T-helper 17 cell (primary cell): ENCODE measurements at regions not wholly inside any gene's neighbourhood (a gene's known extent, or its start where the extent isn't known, plus 50 kb on each side); places are given as distances from the start of the nearest gene placed in this dataset.

Experiments
- ATAC-seq: fragments of 150-1000 bp; cut with Tn5 transposase; 2 replicates; pipeline ENCODE4 v1.10.0; 2021; ENCODE audit warnings: mild to moderate bottlenecking, moderate library complexity
- DNase-seq, 3 donors: peaks; one replicate each; pipeline versions ENCODE4 v3.0.0 to v3.0.0-alpha.2; 2020 to 2021
- H3K9me3 ChIP-seq: one replicate; pipeline ENCODE4 v1.7.0; 2013; ENCODE audit warnings: low read length, mild to moderate bottlenecking; ENCODE audit not compliant: control insufficient read depth, poor library complexity, severe bottlenecking
- H3K27ac Mint-ChIP-seq: one replicate; pipeline ENCODE4 v1.8.0; 2022; ENCODE audit warnings: mild to moderate bottlenecking, moderate library complexity, mixed read lengths
- H3K27me3 Mint-ChIP-seq: one replicate; pipeline ENCODE4 v1.8.0; 2022; ENCODE audit warnings: mixed read lengths
- H3K36me3 Mint-ChIP-seq: one replicate; pipeline ENCODE4 v1.8.0; 2022; ENCODE audit warnings: low read depth, mixed read lengths
- H3K4me1 Mint-ChIP-seq: one replicate; pipeline ENCODE4 v1.8.0; 2022; ENCODE audit warnings: mild to moderate bottlenecking, mixed read lengths
- H3K4me3 Mint-ChIP-seq: one replicate; pipeline ENCODE4 v1.8.0; 2022; ENCODE audit warnings: mild to moderate bottlenecking, moderate library complexity, mixed read lengths

DNA sequence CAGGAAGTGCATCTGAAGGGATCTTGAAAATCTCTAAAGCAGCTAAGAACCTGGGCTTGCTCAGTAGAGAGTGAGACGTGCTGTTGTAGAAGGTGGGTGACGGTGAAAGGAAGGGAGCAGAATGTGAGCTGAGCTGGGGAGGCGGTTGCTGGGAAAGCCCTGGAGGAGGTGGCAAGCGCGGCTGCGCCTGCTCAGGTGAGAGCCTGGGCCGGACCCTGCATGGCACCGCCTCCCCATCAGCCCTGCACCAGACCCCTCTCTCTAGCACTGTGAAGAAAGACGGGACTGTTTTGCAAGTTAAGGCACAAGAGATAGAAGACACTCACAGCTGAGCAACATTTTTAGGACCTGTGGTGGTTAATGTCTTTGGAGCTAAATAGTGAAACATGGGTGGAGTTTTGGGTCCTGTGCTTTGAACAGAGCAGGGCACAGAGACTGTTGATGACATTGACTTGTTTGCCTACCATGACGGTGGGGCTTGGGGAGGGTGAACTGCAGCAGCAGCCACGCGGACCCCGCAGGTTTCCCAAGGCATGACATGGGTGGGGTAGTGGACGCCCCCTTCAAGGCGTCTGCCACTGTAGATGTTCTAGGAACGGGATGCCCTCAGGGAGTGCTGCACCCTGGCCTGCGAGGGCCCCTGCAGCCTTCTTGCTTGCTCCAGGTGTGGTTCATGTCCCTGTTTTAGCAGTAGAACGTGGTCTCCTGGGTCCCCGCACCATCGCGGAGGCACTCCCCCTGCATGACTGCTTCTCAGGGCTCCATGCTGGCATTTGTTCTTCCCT lies 245.3 kb downstream of the TSN start:
- ATAC-seq: no peak
- H3K4me1 Mint-ChIP-seq: peaks cover 7% of the 10 kb centered on the region

DNA sequence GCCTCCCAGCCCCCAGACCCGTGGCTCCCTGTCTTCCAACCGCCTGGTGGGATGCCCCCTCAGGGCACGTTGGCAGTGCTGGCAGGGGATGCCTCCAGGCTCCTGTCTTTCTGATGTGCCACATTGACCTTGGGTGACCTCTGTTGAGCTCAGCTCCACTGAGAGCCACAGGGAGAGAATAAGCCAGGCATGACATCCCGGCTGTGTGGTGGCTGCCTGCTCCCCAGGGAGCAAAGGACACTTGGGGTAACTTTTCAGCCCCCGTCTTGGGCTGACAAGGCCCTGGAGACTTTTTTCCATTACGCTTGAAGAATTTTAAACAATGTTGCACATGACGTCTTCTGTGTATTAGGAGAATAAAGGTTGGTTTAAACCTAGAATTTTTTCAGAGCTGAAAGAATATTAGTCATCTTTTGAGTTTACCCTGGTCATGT lies 246.0 kb downstream of the TSN start:
- Mint-ChIP-seq H3K36me3 (no peaks in the 10 kb centered on the region), H3K27ac (no peak overlapping the region), H3K4me3 (no peak overlapping the region), H3K27me3 (peaks cover 35% of the 10 kb centered on the region), H3K4me1 (peaks cover 7% of the 10 kb centered on the region)
- DNase-seq (no peak), ATAC-seq (no peak)
- no peaks in the 10 kb centered on the region for H3K9me3 ChIP-seq

More for the DNA sequence above, 245.3 kb downstream of the TSN start:
- H3K4me3 Mint-ChIP-seq: no peak overlapping the region
- H3K9me3 ChIP-seq: no peaks in the 10 kb centered on the region
- H3K27ac Mint-ChIP-seq: no peak overlapping the region
- H3K36me3 Mint-ChIP-seq: no peaks in the 10 kb centered on the region
- H3K27me3 Mint-ChIP-seq: peaks cover 35% of the 10 kb centered on the region
- no peak for DNase-seq

DNA sequence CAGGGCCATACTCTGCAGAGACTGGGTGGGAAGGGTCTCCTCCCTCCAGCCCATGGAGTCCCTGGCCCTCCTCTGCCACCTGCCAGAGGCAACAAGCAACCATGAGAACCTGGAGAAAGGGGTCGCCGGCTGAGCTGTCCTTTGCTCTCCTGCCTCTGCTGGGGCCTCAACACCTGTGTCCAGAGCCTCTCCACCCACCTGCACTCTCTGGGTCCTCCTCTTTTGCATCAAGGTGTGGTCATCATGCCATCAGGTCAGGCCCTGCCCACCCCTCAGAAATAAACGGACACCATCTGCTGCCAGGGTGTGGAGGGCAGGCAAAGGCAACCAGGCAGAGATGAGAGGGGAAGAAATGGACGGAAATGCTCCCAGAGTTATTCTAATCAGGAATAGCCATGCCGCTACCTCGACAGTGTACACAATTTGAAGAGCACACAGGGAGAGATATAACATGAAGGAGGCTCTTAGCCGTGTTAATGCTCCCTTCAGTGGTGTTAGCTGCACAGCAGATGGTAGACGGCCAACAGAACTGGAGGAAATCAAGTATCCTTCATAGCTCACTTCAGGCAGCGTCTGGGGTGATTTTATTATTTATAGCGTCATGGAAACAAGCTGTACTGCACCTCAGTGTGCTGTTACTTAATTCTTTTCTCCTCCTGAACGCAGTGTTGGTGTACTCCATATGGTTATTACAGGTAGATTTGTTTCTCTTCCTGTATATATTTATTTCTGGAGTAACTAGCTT lies 247.9 kb downstream of the TSN start:
- no peak overlapping the region for H3K4me3 Mint-ChIP-seq
- peaks cover 34% of the 10 kb centered on the region for H3K27me3 Mint-ChIP-seq
- no peak for ATAC-seq
- peaks cover 4% of the 10 kb centered on the region for H3K4me1 Mint-ChIP-seq
- no peak overlapping the region for H3K27ac Mint-ChIP-seq
- no peaks in the 10 kb centered on the region for H3K9me3 ChIP-seq
- H3K36me3 Mint-ChIP-seq: no peaks in the 10 kb centered on the region
- no peak for DNase-seq

DNA sequence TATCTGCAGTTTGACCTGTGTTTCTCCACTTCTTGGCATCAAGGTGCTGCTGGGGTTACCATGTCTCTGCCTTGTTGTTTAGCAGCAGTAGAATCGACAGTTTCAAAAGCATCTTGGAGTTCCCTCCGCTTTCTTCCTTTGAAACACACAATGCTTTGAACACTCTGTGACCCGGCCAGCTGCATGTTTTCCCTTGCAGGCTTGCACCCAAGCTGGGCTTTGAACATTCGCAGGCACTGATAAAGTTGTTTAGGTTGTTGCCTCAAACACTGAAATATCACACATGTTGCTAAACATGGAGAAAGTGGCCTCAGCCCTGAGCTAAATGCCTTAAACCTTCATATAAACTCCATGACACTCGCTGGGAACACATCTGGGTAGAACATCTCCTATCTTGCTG lies 251.7 kb downstream of the TSN start:
- H3K36me3 Mint-ChIP-seq: no peaks in the 10 kb centered on the region
- no peak overlapping the region for H3K4me3 Mint-ChIP-seq
- H3K9me3 ChIP-seq: no peaks in the 10 kb centered on the region
- no peak overlapping the region for H3K27ac Mint-ChIP-seq
- DNase-seq (no peak), ATAC-seq (no peak)
- H3K4me1 Mint-ChIP-seq: peaks cover 2% of the 10 kb centered on the region
- H3K27me3 Mint-ChIP-seq: peaks cover 38% of the 10 kb centered on the region

DNA sequence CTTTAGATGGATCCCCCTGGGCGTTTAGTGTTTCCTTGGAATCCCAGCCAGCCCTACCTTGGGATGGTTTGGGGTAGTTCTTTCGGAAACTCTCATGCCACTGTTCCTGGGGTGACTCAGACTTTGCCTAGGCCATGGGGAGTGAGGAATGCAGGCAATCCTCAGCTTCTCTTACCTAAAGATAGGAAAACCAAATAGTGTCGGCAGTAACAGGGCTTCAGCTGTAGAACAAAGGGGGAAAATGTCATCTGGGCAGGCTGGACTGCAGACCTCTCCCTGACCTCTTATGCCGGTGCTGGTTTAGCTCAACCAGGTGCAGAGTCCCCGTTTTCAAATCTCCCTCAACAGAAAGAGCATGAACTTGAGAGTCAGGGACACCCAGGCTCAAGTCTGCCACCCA lies 252.1 kb downstream of the TSN start:
- DNase-seq (no peak), ATAC-seq (no peak)
- Mint-ChIP-seq H3K27ac (no peak overlapping the region), H3K27me3 (peaks cover 37% of the 10 kb centered on the region), H3K4me3 (no peak overlapping the region), H3K4me1 (peaks cover 2% of the 10 kb centered on the region), H3K36me3 (no peaks in the 10 kb centered on the region)
- no peaks in the 10 kb centered on the region for H3K9me3 ChIP-seq

DNA sequence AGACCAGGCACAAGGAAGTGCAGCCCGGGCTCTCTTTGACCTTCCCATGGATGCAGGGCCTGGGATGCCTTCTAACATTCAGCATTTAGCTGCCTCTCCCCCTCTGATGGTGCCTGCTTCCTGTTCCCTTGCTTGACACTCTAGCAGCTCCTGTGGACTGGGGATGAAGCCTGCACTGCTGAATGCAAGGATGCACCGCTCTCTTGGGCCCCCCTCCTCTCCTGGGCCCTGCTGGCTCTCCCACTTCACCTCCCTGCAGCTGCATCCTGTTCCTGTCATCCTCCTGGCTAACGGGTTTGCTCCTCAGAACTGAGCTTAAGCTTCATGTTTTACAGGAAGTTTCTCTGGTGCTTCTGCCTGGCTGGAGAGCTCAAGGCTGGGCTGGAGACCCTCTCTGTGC lies 254.1 kb downstream of the TSN start:
- DNase-seq (no peak), ATAC-seq (no peak)
- Mint-ChIP-seq H3K27ac (no peak overlapping the region), H3K27me3 (peaks cover 32% of the 10 kb centered on the region), H3K36me3 (no peaks in the 10 kb centered on the region), H3K4me3 (no peak overlapping the region), H3K4me1 (no peaks in the 10 kb centered on the region)
- H3K9me3 ChIP-seq: no peaks in the 10 kb centered on the region

DNA sequence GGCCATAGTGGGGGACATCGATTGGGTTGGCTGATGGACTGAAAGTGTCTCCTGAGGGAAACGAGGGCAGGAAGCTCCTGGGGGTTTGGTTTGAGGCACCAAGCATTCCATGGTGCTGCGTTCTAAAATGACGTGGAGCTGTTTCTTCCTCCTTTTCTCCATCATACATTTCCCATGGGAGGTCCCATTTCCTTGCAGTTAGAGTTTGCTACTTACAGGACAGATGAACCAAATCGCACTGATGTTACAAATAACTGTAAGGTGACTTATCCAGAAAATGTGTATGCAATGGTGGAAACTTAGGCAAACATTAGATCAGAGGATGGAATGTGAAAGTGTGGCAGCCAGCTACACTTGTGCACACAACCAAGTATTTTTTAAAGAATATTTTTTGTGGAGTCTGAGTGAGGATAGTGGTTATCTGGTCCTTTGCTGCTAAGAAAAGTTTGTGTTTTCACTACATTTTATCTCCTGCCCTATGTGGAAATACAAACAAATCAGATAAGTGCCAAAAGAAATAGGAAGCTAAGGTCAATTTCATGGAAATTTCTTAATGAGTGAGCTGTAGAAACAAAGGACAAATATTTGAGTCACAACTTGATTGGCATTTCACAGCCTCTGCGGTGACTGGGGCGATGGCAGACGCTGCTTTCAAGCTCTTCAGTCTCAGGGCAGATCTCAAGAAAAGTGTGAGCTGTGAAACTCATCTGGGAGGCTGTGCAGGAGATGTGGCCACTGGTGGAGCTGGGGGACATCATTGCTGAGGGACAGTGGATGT lies 256.2 kb downstream of the TSN start:
- no peaks in the 10 kb centered on the region for H3K4me1 Mint-ChIP-seq
- no peak for ATAC-seq
- no peaks in the 10 kb centered on the region for H3K36me3 Mint-ChIP-seq
- no peak for DNase-seq
- H3K9me3 ChIP-seq: no peaks in the 10 kb centered on the region
- peaks cover 24% of the 10 kb centered on the region for H3K27me3 Mint-ChIP-seq
- no peak overlapping the region for H3K27ac Mint-ChIP-seq
- no peak overlapping the region for H3K4me3 Mint-ChIP-seq

DNA sequence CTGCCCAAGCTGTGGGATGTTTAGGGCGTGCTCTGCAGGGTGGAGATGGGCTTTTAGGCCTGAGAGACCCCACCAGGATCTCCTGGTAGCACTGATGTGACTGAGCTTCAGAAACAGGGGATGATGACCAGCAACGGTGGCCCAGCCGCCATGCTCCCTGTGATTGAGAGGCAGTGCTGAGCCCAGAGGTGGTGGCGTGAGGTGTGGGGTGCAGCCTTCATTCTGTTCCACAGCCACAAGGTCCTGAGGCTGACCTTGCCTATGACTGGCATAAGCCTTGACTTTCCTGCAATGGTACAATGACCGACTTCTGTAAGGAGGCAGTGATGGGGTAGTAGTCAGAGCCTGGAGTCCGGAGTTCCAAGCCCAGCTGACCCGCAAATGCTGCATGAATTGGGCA lies 263.3 kb downstream of the TSN start:
- Mint-ChIP-seq H3K4me1 (no peaks in the 10 kb centered on the region), H3K27me3 (peaks cover 22% of the 10 kb centered on the region), H3K4me3 (no peak overlapping the region), H3K27ac (no peak overlapping the region), H3K36me3 (peaks cover 3% of the 10 kb centered on the region)
- H3K9me3 ChIP-seq: no peaks in the 10 kb centered on the region
- DNase-seq (no peak), ATAC-seq (no peak)

DNA sequence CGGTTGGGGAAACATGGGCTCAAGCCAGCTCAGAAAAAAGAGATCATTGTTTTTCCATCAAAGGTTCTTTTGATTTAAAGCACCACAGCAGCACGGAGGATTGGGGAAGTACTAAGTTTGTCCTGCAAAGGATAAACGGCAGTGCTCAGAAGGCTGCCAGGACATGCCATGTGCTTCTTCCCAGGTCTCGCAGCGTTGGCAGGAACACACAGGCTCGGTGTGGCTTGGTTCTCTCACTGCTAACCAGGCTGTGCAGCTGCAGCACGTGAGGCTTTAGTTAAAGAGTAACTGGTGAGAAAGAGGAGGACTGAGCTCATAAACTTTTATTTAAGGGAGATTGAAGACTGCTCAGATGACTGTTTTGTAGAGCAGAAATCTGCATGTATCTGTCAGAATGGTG lies 264.3 kb downstream of the TSN start:
- H3K27me3 Mint-ChIP-seq: peaks cover 22% of the 10 kb centered on the region
- no peaks in the 10 kb centered on the region for H3K9me3 ChIP-seq
- no peak overlapping the region for H3K27ac Mint-ChIP-seq
- no peak overlapping the region for H3K4me3 Mint-ChIP-seq
- no peak for DNase-seq
- no peak for ATAC-seq
- no peaks in the 10 kb centered on the region for H3K4me1 Mint-ChIP-seq
- H3K36me3 Mint-ChIP-seq: peaks cover 3% of the 10 kb centered on the region

DNA sequence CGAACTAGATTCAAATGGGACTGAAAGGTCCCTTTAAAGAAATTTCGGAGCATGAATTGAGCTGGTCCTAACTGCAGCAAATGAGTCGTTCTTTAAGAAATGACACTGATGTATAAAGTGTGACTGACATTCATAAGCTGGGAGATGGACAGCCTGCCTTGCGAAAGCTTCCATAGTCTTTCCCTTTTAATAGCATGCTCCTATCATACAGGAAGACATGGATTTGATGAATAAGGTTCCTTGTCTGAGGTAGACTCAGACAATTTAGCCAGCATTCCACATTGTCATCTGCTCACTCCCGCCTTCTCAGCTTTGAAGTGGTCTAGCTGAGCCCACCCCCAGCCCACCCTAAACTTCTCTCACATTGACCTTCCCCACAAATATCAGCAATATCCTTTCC lies 264.9 kb downstream of the TSN start:
- peaks cover 3% of the 10 kb centered on the region for H3K36me3 Mint-ChIP-seq

DNA sequence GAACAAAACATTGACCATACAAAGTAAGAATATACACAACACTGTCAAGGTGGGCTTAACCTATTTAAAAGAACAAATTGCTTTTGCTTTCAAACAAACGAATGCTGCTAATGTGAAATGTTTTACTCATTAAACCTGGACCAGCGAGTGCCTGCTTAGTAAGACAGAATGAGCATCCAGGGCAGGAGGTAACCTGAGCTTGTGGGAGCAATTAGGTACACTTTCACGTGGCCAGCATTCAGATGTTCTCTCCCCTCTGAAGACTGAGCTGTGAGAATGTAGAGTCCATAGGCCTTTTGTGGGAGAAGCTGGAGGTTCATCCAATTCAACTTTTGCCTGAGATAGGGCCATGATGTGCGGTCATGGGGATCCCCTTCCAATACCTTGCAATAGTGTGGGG lies 266.5 kb downstream of the TSN start:
- DNase-seq (no peak), ATAC-seq (no peak)
- Mint-ChIP-seq H3K36me3 (peaks cover 3% of the 10 kb centered on the region), H3K4me1 (no peaks in the 10 kb centered on the region), H3K4me3 (no peak overlapping the region), H3K27ac (no peak overlapping the region), H3K27me3 (peaks cover 32% of the 10 kb centered on the region)
- no peaks in the 10 kb centered on the region for H3K9me3 ChIP-seq

More for the DNA sequence above, 264.9 kb downstream of the TSN start:
- no peaks in the 10 kb centered on the region for H3K9me3 ChIP-seq
- DNase-seq: no peak
- Mint-ChIP-seq H3K27me3 (peaks cover 23% of the 10 kb centered on the region), H3K4me3 (no peak overlapping the region), H3K27ac (no peak overlapping the region), H3K4me1 (no peaks in the 10 kb centered on the region)
- no peak for ATAC-seq

DNA sequence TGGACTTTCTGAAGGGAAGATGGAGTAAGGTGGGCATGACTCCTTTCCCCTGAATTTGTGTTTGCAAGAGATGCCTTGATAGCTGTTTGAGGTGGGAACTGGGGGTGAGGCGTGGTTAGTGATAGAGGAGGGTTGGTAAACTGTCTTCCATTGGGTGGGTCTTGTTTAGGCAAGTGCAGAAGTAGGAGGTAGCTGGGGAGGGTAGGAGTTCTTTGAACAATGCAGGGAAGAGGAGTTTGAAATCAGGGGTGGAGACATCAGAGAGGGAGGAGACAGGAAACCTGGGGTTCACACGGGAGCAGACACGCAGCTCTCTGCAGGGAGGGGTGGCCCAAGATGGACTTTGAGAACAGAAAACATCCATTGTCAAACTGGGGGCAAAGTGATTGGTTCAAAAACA lies 267.1 kb downstream of the TSN start:
- ATAC-seq: no peak
- H3K9me3 ChIP-seq: no peaks in the 10 kb centered on the region
- Mint-ChIP-seq H3K4me1 (no peaks in the 10 kb centered on the region), H3K27ac (no peak overlapping the region), H3K4me3 (no peak overlapping the region), H3K27me3 (peaks cover 32% of the 10 kb centered on the region), H3K36me3 (peaks cover 3% of the 10 kb centered on the region)
- no peak for DNase-seq

DNA sequence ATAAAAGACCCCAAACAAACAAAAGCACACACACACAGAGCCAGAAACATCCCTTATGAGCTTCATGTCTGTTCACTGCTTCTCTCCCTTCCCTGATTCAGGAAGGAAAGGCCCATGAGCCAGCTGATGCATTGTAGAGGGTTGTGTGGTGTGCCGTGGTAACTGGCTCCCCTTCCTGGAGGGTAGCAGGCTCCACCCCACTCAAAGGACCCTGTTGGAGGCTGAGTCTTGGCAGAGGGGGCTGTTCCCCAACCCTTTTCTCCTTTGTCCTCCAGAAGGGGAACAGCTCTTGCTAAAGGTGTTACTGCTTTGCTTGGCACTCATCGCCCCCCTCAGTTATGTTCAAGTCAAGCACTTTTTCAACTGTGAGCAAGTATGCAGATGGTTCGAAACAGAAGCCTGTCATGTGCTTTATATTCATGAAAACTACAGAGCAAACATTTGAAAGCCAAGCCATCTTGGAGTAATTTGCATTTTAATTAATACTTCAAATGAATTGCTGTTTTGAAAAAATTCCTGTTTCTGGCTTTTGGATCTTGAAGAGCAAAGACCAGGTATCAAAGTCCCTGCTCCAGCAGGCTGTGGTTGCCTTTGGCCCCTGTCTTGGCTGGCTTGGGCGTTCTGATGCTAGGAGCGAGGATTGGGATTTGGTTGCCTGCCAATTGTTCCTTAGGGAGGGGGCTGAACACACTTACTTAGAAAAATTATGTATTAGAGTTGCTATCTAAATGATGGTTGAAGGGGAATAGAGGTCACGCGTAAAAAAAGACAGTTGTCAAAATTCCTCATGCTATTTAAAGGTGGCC lies 267.8 kb downstream of the TSN start:
- H3K9me3 ChIP-seq: no peaks in the 10 kb centered on the region
- Mint-ChIP-seq H3K4me1 (no peaks in the 10 kb centered on the region), H3K36me3 (peaks cover 3% of the 10 kb centered on the region), H3K27me3 (peaks cover 33% of the 10 kb centered on the region), H3K27ac (no peak overlapping the region), H3K4me3 (no peak overlapping the region)
- ATAC-seq: no peak
- no peak for DNase-seq
